HPDE6-E6E7 (cell line): ENCODE measurements at regions not wholly inside any gene's neighbourhood (a gene's known extent, or its start where the extent isn't known, plus 50 kb on each side); places are given as distances from the start of the nearest gene placed in this dataset.

Source experiments
- DNase-seq: peaks from one replicate; pipeline ENCODE4 v3.0.0; 2011; ENCODE audit warnings: missing footprints; ENCODE audit errors: extremely low spot score

DNA sequence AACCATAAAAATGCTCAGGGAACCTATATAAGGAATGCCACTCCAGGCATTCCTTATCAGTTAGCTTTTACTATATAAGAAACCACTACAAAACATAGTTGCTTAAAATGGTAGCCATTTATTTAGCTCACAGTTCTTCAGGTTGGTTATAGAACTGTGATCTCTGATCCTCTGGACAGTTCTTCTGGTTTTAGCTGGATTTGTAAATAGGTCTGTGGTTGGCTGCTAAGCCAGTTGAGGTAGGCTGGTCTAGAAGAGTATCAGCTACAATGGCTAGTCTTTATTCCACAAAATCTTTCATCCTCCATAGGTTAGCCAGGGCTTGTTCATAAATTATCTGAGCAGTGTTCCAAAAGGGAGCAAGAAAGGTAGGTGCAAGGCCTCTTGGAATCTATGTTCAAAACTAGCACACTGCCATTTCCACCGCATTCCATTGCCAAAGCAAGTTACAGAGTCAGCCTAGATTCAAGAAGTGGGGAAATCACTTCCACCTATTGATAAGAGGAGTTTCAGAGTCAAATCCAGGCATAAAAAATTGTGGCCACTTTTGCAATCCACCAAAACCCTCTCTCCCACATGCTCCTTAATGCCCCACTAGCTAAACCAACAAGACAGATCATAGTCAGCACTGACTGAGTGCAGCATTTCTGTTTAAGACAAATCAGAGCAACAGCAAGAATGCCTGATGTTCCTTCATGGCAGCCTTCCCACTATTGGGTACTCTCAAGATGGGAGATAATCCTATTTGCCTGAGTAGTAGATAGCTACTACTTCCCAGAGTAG is 146.4 kb downstream of the IRS1 start:
- no peak for DNase-seq

DNA sequence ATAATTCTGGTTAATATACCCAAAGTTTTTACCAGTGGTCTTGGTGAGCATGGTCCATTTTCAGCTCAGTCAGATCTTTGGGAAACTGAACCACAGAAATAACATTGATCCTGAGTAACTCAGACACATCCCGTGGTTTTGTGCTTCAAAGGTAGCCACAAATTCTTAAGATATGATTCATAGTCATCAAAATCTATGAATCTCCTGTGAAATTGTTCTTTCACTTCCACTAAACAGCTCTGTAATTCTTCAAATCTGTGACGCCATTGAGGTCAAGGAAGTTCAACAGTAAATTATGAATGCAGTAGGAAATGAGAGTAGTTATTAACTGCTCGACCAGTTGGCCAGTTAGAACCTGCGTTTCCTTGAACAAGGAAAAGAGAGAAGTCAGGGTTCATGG is 147.3 kb downstream of the IRS1 start:
- DNase-seq, result peak; percentile 52

DNA sequence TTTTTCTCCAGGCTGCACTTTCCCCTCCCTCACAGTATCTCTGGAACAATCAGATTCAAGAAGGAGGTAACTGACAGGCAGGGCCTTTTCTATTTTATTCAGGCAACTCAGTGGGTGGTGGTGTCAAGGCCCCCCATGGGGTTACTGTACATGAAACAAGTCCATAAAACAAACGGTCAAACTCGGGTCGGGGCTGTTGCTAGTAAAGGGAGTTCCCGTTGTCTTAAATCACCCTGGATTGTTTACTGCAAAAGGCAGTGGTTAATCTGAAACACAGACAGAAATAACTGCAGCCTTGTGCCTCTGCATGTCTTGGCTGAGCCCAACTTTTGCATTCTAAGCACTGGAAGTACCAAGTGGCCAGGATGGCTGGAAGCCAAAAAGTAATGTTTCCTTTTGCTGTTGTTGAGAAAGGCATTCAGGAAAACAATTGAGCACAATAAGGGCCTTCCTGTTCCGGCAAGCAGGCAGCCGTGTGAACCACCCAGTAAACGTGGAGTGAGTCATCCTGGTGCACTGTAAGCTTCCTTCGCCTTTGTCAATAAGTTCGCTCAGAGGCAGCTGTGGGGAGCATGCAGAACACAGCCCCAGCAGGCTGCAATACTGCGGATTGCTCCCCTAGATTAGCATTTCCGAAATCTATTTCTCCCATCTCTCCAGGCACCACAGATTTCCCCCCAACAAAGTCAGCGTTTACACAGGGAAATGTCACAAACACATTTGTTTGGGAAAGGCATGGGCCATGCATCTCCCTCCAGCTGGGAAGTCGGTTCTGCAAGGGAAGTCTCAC is 149.6 kb downstream of the IRS1 start:
- DNase-seq, result peak; percentile 90

DNA sequence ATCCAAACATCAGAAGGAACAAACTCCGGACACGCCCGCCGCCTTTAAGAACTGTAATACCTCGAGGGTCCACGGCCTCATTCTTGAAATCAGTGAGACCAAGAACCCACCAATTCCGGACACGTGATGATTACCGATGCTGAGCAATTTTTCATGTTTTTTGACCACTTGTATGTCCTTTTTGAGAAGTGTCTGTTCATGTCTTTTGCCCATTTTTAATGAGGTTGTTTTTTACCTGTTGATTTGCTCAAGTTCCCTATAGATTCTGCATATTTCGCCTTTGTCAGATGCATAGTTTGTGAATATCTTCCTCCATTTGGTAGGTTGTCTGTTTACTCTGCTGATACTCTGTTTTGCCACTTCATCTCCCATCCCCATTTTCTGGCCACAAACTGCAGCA is 150.4 kb downstream of the IRS1 start:
- DNase-seq, result no peak

DNA sequence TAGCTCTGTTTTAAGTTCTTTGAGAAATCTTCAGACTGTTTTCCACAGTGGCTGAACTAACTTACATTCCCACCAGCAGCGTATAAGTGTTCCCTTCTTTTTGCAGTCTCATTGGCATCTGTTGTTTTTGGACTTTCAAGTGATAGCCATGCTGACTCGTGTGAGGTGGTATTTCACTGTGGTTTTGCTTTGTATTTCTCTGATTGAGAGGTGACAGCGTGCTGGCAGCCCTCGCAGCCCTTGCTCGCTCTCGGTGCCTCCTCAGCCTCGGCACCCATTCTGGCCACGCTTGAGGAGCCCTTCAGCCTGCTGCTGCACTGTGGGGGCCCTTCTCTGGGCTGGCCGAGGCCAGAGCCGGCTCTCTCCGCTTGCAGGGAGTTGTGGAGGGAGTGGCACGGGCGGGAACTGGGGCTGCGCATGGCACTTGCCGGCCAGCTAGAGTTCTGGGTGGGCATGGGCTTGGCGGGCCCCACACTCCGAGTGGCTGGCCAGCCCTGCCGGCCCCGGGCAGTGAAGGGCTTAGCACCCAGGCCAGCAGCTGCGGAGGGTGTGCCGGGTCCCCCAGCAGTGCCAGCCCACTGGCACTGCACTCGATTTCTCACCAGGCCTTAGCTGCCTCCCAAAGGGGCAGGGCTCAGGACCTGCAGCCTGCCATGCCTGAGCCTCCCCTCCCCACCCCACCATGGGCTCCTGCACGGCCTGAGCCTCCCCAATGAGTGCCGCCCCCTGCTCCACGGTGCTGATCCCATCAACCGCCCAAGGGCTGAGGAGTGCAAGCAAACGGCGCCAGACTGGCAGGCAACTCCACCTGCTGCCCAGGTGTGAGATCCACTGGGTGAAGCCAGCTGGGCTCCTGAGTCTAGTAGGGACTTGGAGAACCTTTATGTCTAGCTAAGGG is 151.8 kb downstream of the IRS1 start:
- no peak for DNase-seq

DNA sequence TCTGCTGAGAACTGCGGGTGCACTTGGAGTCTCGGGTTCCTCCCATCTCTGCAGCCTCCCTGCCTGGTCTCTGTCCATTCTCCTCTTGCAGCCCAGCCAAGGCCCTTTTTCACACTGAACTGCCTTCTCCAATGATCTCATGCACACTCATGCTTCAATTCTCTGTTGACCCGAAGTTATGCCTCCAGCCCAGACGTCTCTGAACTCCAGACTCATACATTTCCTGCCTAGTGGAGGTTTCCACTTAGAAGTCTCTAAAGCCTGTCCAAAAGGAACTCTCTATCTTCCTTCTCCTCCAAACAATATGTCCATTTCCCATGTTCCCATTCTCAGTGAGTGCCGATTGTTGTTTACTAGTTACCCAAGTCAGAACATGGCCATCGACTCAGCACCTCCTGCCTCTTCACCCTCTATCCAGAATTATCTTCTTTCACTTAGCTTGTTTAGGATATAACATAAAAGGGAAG is 155.2 kb downstream of the IRS1 start:
- no peak for DNase-seq

DNA sequence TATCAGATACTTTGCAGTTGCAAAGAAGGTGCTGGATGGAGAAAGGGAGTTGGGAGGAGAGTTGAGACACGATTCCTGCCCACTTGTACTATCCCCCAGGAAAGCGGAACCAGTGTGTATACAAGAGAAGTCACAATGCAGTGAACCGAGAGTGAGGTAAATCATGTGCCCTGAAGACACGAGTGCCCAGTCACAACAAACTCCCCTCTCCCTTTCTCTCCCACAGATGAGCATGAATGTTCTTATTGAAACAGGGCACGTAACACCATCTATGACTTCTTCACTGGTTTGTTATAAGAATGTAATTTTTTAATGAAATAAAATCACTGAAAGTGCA is 155.7 kb downstream of the IRS1 start:
- DNase-seq, result no peak

DNA sequence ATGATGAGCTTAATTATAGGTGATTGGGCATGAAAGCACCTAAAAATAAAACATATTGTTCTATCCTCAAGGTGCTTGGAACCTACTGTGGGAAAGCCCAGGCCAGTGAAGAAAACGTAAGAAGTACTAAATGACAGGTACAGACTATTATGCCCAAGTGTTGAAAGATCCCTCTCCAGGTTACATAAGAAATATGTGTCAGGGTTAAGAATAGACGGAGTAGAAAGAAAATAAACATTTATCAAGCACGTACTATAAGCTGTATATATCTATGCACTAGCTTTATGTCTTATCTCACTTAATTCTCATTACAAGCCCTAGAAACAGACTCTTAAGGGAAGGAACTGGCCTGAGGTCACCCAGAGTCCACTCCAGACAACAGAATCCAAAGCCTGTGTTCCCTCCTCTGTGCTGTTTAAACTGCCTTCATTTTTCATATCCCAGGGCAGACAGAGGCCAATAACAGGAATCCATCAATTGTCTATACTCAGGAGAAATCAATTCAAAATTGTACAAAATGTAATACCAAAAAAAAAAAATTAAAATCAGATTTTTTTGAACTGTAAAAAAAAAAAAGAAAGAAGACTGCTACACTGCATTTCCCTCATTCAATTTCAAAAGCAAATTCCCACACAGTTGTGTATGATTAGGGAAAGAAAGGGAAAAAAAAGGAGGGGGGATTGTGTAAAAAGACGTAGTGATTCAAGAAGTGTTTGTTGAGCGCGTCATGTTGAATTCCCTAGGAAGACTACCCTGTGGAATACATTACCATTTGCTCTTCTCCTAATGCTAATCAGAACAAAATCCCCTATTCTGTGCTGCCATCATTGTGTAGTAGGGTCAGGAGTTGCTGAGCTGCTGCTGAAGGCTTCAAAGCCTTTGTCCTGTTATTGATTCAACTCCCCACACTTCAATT is 156.3 kb downstream of the IRS1 start:
- DNase-seq, result no peak

DNA sequence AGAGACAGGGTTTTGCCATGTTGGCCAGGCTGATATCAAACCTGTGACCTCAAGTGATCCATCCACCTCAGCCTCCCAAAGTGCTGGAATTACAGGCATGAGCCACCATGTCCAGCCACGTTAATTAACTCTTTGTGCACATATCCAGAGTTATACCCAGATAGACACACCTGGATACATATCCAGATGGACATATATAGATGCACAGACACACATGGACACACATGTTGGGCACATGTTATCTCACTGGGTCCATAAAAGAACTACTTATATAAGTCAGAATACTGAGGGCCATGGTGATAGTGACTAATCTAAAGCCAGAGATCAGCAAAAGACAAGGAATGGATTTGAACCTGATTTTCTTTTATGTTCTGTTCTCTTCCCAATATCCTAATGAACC is 158.6 kb downstream of the IRS1 start:
- DNase-seq, result no peak

DNA sequence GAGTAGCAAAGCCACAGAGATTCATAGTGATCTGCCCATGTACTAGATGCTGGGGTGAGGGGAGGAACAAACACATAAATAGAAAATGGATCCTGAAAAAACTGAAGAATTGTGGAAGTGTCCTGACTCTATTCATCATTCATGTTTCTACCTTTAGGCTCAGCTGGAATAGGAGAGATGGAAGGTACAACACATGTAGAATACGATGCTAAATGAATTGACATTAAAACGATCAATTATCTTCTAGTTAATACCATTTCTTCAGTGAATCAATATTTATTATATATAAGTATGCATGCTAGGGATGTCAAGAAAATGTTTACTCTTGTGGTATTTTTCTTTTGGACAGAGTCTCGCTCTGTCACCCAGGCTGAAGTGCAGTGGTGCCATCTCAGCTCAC is 159.1 kb downstream of the IRS1 start:
- DNase-seq, result no peak

DNA sequence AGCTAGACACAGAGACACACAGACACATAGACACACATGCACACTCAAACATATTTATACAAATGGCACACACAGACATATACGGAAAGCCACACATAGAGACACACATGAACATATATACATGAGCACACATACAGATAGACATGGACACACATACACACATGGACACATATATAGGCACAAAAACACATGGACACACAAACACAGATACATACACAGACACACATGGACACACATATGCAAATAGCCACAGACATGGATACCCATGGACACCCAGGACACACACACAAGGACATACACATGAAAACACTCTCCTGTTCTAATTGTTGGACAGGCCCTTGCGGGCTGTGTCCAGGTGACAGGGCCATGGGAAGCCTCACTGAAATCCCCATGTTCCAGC is 160.1 kb downstream of the IRS1 start:
- no peak for DNase-seq

DNA sequence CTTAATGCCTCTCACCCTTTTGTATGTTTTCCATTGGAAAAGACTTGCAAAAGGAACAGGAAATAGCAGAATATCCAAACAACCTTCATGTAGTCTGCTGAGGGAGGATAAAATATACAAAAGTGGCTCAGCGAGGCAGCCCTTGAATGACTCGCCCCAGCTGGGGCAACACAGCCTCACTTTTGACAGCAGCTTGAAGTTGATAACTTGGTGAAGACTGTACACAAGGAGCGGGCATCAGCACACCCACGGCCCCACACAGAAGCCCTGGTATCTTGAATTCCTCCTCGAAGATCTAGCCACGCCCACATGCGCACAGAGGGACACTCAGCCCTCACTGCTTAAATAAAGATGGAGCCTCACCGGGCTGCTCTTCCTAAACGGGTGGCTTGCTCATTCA is 161.0 kb downstream of the IRS1 start:
- no peak for DNase-seq

DNA sequence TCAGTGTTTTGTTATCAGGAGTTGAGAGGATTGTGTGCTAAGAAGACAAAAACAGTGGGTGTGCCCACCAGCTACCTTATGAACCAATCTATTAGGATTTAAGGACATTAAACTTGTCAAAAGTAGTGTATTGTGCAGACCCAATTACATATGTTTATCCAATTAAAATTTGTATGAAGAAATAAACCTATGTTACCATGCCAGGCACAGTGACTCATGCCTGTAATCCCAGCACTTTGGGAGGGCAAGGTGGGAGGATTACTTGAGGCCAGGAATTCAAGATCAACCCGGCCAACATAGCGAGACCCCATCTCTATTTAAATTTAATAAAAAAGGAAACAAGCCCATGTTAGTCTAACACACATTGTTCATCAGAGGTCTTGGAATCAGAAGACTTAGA is 162.2 kb downstream of the IRS1 start:
- no peak for DNase-seq

DNA sequence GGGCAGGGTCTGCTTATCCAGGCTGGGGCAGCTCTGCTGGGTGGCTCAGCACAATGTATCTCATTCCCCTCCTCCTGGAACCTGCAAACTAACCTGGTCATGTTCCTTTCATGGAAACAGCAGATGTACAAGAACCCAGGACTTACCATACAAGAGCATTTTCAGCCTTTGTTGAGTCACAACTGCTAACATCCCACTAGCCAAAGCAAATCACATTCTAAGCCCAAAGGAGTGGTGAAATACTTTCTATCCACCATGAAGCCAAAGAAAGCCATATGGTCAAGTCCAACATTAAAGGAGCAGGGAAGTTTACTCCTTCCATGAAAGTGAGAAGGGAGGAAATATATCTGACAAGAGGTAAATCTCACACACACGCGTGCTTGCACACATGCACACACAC is 163.0 kb downstream of the IRS1 start:
- no peak for DNase-seq

DNA sequence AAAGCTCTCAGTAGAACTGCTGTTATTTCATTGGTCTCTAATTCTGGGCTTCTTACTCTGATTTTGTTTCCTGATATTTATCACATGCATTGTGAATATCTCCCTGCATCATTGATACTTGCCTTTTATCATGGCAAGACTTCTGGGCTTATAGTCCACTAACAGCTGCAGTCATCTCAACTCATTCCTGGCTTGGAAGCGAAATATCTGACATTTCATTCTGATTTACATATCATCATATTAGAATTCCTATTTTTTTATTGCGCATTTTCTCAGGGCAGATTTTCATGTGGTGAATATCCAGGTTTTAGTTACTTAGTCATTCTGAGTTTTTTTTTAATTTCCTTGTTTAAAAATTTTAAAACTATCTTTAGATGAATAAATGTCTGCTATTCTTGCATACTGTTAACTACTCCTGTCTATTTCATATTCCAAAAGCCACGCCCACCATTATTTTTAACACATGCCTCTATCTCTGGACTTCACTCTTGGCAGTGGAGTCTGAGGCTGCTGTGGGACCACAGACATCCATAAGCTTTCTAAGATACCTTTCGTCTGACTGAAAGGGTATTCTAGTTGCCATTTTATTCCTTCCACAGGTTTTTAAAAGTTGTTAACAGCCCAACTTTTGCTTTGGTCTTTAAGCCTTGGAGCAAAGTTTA is 164.5 kb downstream of the IRS1 start:
- no peak for DNase-seq

DNA sequence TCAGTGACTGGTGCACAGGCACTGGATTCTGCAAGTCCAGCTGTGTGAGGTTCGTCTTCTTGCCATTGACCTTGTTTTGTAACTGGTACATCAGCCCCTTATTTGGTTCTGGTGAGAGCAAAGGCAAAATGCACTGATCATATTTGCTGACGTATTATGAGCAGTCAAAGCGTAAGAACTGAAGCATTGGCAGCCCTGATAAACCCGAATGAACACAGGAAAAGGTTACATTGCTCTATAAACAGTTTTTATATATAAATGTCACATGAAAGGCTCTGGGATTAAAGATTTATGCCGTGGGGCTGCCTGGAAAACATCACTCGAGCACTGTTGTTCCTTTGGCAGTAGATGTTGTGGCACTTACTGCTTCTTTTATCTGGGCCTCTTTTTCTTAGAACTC is 167.9 kb downstream of the IRS1 start:
- no peak for DNase-seq

DNA sequence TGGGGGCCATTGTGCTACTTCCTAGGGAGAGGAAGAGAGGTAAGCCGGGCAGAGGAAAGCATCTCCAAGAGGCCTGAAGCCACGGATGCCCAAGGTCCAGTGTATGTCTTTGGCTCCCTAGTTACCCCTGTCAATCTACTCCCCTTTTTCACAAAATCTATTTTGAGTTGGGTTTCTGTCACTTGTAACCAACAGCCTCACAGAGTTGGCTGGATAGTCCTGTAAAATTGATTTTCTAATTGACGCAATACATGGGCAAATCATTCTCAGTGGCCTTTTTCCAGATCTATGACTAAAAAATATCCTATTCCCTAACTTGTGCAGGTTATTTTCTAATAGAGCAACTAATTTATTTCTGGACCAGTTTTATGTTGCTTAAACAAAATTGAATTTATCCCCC is 168.4 kb downstream of the IRS1 start:
- no peak for DNase-seq

DNA sequence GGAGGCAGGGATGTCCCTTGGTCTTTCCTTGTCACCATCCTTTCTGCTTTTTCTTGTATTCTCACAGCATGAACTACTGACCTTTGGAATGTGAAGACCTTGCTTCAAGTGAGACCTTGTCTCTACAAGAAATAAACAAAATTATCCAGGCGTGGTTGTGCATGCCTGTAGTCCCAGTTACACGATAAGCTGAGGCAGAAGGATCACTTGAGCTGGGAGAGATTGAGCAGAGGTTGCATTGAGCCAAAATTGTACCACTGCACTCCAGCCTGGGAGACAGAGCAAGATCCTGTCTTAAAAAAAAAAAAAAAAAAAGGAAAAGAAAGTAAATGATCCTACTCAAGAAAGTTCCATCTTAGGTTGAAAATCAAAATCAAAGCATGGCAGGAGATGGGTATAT is 173.7 kb downstream of the IRS1 start:
- DNase-seq, result no peak

DNA sequence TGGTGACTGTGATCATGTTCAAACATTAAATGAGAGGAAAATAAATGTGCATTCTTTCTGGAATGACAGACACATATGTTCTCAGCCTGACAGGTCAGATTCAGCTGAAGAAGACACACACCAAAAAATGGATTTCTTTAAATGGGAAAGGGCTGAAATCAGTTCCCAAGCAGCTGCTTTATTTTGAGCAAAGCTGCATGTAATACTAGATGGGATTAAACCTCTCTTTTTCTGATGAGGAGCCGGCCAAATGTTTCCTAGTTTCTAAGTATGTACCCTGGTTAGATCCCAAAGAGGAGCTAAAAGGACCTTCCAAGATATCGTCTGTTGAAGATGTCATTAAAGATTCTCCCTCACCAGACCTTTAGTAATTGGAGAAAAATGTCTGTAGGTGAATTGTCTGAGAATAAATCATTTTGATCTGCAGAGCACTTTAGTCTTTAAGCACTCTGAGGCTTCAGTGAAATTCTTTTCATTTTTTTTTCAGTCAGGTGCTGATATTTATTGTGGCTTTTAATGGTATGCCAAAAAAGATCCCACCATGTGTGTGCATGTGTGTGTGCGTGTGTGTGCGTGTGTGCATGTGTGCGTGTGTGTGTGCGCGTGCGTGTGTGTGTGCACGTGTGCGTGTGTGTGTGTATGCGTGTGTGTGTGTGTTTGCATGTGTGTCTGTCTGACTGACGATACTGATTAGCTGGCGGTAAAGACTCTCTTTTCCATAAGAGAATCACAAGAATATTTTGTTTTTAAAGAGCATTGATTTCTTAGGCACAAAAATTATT is 175.8 kb downstream of the IRS1 start:
- no peak for DNase-seq

DNA sequence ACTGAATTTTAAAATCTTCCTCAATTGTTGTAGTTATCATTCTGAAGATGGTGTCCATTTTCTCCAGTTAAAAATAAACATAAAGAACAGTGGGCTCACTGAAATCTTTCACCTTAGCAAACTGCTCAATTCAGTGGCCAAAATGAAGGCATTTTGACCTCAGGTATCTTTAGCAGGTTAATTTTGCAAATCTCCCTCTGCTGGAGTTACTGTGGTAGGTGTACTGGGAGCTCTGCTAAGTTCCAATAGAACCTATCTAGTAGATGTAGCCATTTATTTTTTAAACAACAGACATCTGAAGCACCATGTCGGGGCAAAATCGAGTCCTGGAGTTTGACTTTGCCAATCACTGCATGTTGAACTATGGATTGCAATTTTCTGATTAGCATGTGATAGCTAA is 177.1 kb downstream of the IRS1 start:
- DNase-seq, result peak; percentile 8
